CD4-positive, alpha-beta T cell treated with Interleukin-15 for 1 hour (primary cell): ENCODE measurements at regions not wholly inside any gene's neighbourhood (a gene's known extent, or its start where the extent isn't known, plus 50 kb on each side); places are given as distances from the start of the nearest gene placed in this dataset.

Source experiments
- DNase-seq: peaks from one replicate; pipeline ENCODE4 v3.0.0-alpha.2; 2020

GRCh38 chr10:124346831-124347230 is 71.9 kb downstream of the OAT start:
- DNase-seq = no peak

GRCh38 chr10:124345521-124345920 is 73.2 kb downstream of the OAT start:
- DNase-seq = no peak

GRCh38 chr10:124344931-124345330 is 73.8 kb downstream of the OAT start:
- no peak for DNase-seq

GRCh38 chr10:124344266-124344590 is 74.5 kb downstream of the OAT start:
- DNase-seq = no peak

- no peak for DNase-seq
These were observed 75.1 kb downstream of the OAT start for GRCh38 chr10:124343351-124344265.

GRCh38 chr10:124342821-124343170 is 75.9 kb downstream of the OAT start:
- DNase-seq = no peak

- DNase-seq = no peak
These were observed 76.4 kb downstream of the OAT start for GRCh38 chr10:124342136-124342820.

GRCh38 chr10:124341768-124342135 is 77.0 kb downstream of the OAT start:
- DNase-seq = peak; percentile 69

- DNase-seq = no peak
These were observed 78.5 kb downstream of the OAT start for GRCh38 chr10:124340033-124340760.

GRCh38 chr10:124339119-124340032 is 79.3 kb downstream of the OAT start:
- DNase-seq = no peak

GRCh38 chr10:124338276-124338925 is 80.3 kb downstream of the OAT start:
- DNase-seq = no peak

- DNase-seq = no peak
These were observed 82.5 kb downstream of the OAT start for GRCh38 chr10:124336186-124336585.

- no peak for DNase-seq
These were observed 84.8 kb downstream of the OAT start for GRCh38 chr10:124333931-124334330.

- no peak for DNase-seq
These were observed 86.3 kb downstream of the OAT start for GRCh38 chr10:124332426-124332825.

- DNase-seq = no peak
These were observed 88.8 kb downstream of the OAT start for GRCh38 chr10:124329941-124330340.

- DNase-seq = no peak
These were observed 89.4 kb downstream of the OAT start for GRCh38 chr10:124329362-124329761.

- no peak for DNase-seq
These were observed 90.1 kb downstream of the OAT start for GRCh38 chr10:124328477-124329220.

- no peak for DNase-seq
These were observed 92.6 kb downstream of the OAT start for GRCh38 chr10:124325998-124326636.

GRCh38 chr10:124325633-124325914 is 93.1 kb downstream of the OAT start:
- DNase-seq = no peak

- DNase-seq = no peak
These were observed 93.7 kb downstream of the OAT start for GRCh38 chr10:124324856-124325632.
